ENCODE measurements at regions not wholly inside any gene's neighbourhood (a gene's known extent, or its start where the extent isn't known, plus 50 kb on each side); places are given as distances from the start of the nearest gene placed in this dataset.

DNA sequence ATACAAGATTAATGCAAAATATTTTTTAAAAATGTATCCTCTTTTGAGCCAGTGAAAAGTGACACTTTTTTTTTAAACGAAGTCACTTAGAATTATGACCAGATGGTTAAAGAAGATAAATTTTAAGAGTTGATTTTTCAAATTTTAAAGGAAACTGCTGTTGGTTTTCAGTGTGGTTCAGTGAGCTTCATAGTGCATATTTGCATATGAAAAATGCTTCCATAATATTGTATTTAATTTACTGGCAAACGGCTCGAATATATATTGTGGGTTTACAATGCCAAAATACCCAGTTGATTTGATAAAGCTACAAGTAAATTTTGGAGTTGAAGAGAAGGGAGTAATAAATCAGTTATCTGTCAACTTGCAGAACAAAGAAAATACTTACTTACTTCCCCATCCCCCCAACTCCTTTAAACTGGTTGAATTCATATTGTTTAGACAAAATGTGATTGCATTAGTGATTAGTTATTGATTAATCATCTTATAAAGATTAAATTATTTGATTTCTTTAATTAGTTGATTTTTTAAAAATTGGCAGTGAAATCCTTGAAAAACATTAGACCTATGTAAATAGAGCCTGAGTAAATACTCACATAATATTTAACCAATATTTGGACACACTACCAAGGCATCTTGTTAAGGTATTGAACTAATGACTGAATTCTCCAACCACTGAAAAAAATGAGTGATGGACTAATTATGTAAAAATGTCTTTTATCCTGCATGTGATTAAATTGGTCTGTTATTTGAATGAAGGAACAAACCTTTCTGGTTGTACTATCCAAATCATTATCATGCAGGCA, 122.8 kb upstream of the APP start:
- no peak for DNase-seq
- no peaks in the 10 kb centered on the region for H3K4me1 ChIP-seq
- H3K27ac ChIP-seq = no peak overlapping the region
- H3K27me3 ChIP-seq (replicated peaks in 1 of 7) = no peaks in the 10 kb centered on the region
- H3K9me3 ChIP-seq = peaks cover 4 to 40% (median 34%) of the 10 kb centered on the region in 8 donors
- intact Hi-C loops (cut with DNase I; ENCODE audit: low total_unique reads) = no loop called here
- H3K4me3 ChIP-seq = no peak overlapping the region
- TF ChIP-seq, protein P1, sequence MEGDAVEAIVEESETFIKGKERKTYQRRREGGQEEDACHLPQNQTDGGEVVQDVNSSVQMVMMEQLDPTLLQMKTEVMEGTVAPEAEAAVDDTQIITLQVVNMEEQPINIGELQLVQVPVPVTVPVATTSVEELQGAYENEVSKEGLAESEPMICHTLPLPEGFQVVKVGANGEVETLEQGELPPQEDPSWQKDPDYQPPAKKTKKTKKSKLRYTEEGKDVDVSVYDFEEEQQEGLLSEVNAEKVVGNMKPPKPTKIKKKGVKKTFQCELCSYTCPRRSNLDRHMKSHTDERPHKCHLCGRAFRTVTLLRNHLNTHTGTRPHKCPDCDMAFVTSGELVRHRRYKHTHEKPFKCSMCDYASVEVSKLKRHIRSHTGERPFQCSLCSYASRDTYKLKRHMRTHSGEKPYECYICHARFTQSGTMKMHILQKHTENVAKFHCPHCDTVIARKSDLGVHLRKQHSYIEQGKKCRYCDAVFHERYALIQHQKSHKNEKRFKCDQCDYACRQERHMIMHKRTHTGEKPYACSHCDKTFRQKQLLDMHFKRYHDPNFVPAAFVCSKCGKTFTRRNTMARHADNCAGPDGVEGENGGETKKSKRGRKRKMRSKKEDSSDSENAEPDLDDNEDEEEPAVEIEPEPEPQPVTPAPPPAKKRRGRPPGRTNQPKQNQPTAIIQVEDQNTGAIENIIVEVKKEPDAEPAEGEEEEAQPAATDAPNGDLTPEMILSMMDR (IDR thresholded peaks at IDR 0.05 in 8 of 11, conservative IDR thresholded peaks at IDR 0.05 in 3 of 11) = no peak
- TF ChIP-seq POLR2A (IDR thresholded peaks at IDR 0.05) = no peak
- no peak for TF ChIP-seq POLR2AphosphoS5 (IDR thresholded peaks at IDR 0.05)
- WGBS, 5 donors = 16 to 30% (median 21%) methylated on average over 3 of the region's 3 CpGs
- H3K36me3 ChIP-seq = no peaks in the 10 kb centered on the region

- WGBS, 5 donors = 79 to 91% (median 89%) methylated on average over 1 of the region's 1 CpG
- H3K27ac ChIP-seq = no peak overlapping the region
Observed at GRCh38 chr21:26288026-26288425, 117.5 kb upstream of the APP start.

GRCh38 chr21:26284531-26284930, 114.0 kb upstream of the APP start:
- DNase-seq = no peak
- TF ChIP-seq, protein P1 (IDR thresholded peaks at IDR 0.05 in 8 of 11, conservative IDR thresholded peaks at IDR 0.05 in 3 of 11) = no peak
- TF ChIP-seq POLR2AphosphoS5 (IDR thresholded peaks at IDR 0.05) = no peak
- no peak for TF ChIP-seq POLR2A (IDR thresholded peaks at IDR 0.05)
- no peaks in the 10 kb centered on the region for H3K27me3 ChIP-seq (replicated peaks in 1 of 7)
- no peak overlapping the region for H3K27ac ChIP-seq
- 74 to 94% (median 86%) methylated on average over 1 of the region's 1 CpG for WGBS, 5 donors
- H3K4me3 ChIP-seq = no peak overlapping the region
- no peaks in the 10 kb centered on the region for H3K36me3 ChIP-seq
- intact Hi-C loops (cut with DNase I; ENCODE audit: low total_unique reads) = no loop called here
- H3K4me1 ChIP-seq = no peaks in the 10 kb centered on the region
- H3K9me3 ChIP-seq = no peaks in the 10 kb centered on the region

More at GRCh38 chr21:26288026-26288425, 117.5 kb upstream of the APP start:
- Histone ChIP-seq H3K36me3 (no peaks in the 10 kb centered on the region), H3K4me1 (no peaks in the 10 kb centered on the region), H3K27me3 (replicated peaks in 1 of 7) (no peaks in the 10 kb centered on the region), H3K4me3 (no peak overlapping the region), H3K9me3 (no peaks in the 10 kb centered on the region)
- intact Hi-C loops (cut with DNase I; ENCODE audit: low total_unique reads) = no loop called here
- no peak for TF ChIP-seq POLR2AphosphoS5 (IDR thresholded peaks at IDR 0.05)
- TF ChIP-seq, protein P1 (IDR thresholded peaks at IDR 0.05 in 8 of 11, conservative IDR thresholded peaks at IDR 0.05 in 3 of 11) = no peak
- TF ChIP-seq POLR2A (IDR thresholded peaks at IDR 0.05) = no peak
- no peak for DNase-seq

DNA sequence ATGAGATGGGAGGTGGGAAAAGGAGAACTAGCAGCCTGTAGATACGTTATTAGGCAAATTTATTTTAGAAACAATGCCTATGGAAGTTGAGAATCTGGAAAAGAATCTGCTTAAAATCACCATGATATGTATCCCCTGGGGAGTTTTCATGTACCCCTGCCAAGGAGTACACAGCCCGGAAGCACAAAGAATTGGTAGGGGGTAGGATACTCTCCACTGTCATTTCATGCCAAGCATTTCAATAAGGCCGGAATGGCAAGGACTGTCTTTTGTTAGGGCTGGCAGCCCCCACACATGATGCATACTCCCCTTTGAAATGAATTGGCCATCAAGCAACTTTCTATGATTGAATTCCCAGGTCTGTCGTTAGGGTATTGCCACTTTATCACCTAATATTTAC, 111.5 kb upstream of the APP start:
- no peak for DNase-seq
- H3K27ac ChIP-seq = no peak overlapping the region
- WGBS, 5 donors = 49 to 74% (median 59%) methylated on average over 4 of the region's 4 CpGs
- TF ChIP-seq, protein P1 (IDR thresholded peaks at IDR 0.05 in 8 of 11, conservative IDR thresholded peaks at IDR 0.05 in 3 of 11) = no peak
- no peak overlapping the region for H3K4me3 ChIP-seq
- H3K4me1 ChIP-seq = no peaks in the 10 kb centered on the region
- no peaks in the 10 kb centered on the region for H3K9me3 ChIP-seq
- intact Hi-C loops (cut with DNase I; ENCODE audit: low total_unique reads) = no loop called here
- H3K36me3 ChIP-seq = no peaks in the 10 kb centered on the region
- no peaks in the 10 kb centered on the region for H3K27me3 ChIP-seq (replicated peaks in 1 of 7)
